ENCODE measurements at regions not wholly inside any gene's neighbourhood (a gene's known extent, or its start where the extent isn't known, plus 50 kb on each side); places are given as distances from the start of the nearest gene placed in this dataset.
"Not testable (repeated sequence)": the region's sequence is repeated elsewhere in the genome, so short reads cannot be mapped to it uniquely, and the experiment has no call there.

- DNase-seq: no peak
Observed at GRCh38 chr9:85487872-85488271, 253.9 kb downstream of the AGTPBP1 start.

DNA sequence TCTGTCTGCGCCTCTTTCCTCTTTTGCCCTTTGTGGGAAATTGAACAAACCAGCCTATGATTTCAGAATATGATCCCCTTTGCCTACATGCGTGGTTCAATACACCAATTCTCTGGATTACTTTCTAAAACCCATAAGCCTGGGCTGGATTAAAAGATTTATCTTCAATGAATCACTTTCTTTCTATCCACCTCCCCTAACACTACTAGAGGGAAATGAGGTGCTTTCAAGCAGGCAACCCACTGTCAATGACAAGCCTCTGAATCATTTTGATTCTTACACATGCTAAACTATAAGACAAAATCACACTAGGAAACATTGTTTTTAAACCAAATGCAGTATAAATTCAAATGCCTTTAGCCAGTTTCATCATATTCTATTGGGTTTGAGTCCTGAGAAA, 257.5 kb downstream of the AGTPBP1 start:
- DNase-seq: no peak

DNA sequence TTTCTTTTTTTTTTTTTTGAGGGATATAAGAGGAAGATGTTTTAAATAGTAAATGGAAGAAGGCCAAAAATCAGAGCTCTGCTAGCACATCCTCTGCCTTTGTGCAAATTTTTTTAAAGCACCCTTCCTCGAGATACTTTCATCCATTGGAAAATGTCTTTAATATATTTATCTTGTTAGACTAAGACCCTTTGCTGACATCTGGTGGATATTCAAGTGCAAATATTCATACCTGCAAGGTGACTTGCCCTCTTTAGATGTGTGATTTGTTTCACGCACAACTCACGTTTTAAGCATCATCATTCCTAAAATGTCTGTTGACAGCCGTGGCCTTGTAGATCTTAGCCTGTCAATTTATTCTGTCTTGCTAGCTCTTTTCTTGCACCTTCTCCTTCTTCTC, 258.5 kb downstream of the AGTPBP1 start:
- no peak for DNase-seq

DNA sequence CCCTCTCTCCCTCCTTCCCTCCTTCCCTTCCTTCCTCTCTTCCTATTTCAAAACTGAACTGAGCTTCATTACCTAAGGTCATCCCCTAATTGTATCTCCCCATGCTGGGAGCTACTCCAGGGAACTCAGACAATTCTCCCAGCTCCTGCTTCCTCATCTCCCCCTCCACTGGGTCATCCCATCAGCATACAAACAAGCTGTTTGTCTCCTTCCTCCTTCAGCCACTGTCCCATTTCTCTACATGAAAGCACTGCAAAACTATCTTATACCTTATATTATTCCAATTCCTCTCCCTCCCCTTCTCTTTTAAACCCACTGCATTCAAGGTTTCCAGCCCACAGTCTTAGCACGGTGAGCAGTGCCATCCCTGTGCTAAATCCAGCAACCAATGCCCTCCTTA, 262.4 kb downstream of the AGTPBP1 start:
- DNase-seq: no peak

GRCh38 chr9:85478847-85479246, 262.9 kb downstream of the AGTPBP1 start:
- no peak for DNase-seq

DNA sequence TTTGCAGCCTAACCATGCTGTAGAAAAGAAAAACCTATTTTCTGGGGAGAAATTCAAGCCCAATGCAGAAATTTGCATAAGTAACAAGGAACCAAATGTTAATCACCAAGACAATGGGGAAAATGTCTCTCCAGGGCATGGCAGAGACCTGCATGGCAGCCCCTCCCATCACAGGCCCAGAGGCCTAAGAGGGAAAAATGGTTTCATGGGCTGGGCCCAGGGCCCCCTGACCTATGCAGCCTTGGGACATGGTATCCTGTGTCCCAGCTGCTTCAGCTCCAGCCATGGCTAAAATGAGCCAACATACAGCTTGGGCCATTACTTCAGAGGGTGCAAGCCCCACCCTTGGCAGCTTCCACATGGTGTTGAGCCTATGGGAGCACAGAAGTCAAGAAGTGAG, 266.9 kb downstream of the AGTPBP1 start:
- not testable (repeated sequence) for DNase-seq

DNA sequence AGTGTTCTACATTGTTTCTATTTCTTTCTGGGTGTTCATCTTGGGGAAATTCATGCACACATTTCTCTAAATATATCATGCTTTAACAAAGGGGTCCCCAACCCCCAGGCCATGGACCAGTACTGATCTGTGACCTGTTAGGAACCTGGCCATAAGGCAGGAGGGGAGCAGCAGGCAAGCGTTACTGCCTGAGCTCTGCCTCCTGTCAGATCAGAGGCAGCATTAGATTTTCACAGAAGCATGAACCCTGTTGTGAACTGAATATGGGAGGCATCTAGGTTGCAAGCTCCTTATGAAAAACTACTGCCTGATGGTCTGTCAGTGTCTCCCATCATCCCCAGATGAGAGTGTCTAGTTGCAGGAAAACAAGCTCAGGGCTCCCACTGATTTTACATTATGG, 270.0 kb downstream of the AGTPBP1 start:
- DNase-seq: no peak

DNA sequence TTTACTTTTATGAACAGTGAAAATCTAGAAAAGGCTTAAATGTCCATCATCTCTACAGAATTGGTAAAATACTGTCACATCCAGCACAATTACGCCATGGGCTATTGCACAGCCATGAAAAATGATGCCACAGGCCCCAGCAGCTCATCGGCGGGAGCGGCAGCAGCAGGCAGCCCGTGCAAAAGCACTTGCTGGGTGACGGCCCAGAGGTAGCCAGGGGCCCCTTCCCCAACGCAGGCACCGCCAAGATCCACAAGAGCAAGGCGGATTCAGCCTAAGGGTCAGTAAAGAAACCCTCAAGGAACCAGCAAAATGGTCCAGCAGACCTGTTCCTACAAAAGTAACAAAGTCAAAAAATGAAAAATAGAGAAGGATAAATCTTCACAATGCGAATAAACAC, 272.7 kb downstream of the AGTPBP1 start:
- no peak for DNase-seq

- no peak for DNase-seq
Observed at GRCh38 chr9:85466834-85467233, 274.9 kb downstream of the AGTPBP1 start.

DNA sequence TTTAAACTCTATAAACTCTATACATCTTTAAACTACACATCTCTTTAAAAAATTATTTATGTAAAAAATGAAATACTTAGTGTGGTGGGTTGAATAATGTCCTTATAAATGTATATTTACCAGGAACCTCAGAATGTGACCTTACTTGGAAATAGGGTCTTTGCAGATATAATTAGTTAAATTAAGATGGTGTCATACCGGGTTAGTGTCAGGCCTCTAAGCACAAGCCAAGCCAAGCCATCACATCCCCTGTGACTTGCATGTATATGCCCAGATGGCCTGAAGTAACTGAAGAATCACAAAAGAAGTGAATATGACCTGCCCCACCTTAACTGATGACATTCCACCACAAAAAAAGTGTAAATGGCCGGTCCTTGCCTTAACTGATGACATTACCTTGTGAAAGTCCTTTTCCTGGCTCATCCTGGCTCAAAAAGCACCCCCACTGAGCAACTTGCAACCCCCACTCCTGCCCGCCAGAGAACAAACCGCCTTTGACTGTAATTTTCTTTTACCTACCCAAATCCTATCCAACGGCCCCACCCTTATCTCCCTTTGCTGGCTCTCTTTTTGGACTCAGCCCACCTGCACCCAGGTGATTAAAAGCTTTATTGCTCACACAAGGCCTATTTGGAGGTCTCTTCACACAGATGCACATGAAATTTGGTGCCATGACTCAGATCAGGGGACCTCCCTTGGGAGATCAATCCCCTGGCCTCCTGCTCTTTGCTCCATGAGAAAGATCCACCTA, 283.5 kb downstream of the AGTPBP1 start:
- not testable (repeated sequence) for DNase-seq

- no peak for DNase-seq
Observed at GRCh38 chr9:85453850-85454249, 287.9 kb downstream of the AGTPBP1 start.

DNA sequence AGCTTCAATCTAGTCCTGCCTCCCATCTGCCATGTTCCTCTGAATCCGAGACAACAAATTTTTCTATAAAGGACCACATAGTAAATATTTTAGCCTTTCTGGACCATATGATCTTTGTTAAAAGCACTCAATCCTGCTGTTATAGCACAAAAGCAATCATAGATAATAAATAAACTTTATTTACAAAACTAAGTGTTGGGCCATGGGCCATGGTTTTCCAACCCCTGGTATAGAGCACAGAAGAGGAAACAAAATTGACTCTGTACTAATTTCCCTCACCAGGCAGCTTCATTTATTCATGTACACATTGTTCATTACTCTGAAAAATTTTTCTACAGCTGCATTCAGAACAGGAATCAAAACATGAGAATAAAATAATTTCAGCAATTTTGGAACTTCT, 288.9 kb downstream of the AGTPBP1 start:
- no peak for DNase-seq

DNA sequence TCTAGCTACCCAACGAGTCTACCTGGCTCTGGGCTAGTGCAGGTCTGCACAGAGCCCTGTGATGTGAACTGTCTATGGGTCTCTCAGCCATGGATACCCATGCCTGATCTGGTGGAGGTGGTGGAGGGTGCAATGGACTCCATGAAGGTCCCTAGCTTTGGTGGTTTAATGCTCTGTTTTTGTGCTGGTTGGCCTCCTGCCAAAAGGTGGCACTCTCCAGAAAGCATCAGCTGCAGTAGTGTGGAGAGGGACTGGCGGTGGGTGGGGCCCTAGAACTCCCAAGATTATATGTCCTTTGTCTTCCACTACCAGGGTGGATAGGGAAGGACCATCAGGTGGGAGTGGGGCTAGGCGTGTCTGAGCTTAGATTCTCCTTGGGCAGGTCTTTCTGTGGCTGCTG, 290.1 kb downstream of the AGTPBP1 start:
- no peak for DNase-seq

DNA sequence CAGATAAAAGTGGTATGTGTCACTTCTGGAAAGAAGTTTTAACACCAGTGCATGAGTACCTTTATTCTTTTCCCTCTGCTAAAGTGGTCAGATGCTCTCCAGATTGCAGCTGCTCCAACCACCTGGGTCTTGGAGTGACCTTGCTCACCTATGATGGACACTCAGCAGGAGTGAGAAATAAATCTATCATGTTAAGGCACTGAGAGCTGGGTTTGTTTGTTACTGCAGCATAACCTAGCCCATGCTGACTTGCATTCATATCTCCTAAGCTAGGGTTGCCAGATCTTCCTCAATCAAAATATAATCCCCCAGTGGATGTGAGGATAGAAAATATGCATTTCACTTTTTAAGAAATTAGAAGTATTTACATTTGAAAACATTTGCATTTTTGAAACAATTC, 295.9 kb downstream of the AGTPBP1 start:
- DNase-seq: no peak

- no peak for DNase-seq
Observed at GRCh38 chr9:85444243-85444642, 297.5 kb downstream of the AGTPBP1 start.

GRCh38 chr9:85443190-85443598, 298.6 kb downstream of the AGTPBP1 start:
- DNase-seq: no peak

DNA sequence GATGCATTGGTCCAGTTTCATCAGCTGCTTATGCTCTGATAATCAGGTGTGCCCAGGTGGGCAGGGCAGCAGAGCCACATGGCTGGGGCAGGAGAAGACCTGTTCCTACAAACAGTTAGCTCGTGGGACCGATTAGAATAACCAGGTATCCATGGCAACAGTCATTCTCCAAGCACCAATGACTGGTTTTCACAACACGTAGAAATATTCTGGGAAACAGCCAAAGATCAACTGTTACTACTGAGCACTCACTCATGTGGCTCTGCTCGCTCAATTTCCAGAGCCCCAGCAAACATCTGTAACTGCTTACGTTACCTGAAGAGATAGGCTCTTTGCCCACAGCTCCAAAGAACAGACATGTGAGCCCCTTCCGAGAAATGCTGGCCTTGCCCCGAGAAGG, 302.0 kb downstream of the AGTPBP1 start:
- no peak for DNase-seq

DNA sequence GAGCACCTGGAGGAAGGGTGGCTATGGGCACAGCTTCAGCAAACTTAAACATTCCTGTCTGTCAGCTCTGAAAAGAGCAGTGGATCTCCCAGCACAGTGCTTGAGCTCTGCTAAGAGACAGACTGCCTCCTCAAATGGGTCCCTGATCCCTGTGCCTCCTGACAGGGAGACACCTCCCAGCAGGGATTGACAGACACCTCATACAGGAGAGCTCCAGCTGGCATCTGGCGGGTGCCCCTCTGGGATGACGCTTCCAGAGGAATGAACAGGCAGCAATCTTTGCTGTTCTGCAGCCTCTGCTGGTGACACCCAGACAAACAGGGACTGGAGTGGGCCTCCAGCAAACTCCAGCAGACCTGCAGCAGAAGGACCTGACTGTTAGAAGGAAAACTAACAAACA, 307.8 kb downstream of the AGTPBP1 start:
- not testable (repeated sequence) for DNase-seq

DNA sequence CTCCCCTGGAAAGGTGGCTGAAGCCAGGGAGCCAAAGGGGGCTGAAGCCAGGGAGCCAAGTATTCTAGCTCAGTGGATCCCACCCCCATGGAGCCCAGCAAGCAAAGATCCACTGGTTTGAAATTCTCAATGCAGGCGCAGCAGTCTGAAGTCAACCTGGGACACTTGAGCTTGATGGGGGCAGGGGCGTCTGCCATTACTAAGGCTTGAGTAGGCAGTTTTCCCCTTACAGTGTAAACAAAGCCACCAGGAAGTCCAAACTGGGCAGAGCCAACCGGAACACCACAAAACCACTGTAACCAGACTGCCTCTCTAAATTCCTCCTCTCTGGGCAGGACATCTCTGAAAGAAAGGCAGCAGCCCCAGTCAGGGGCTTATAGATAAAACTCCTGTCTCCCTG, 308.2 kb downstream of the AGTPBP1 start:
- DNase-seq: not testable (repeated sequence)

GRCh38 chr9:85433046-85433445, 308.7 kb downstream of the AGTPBP1 start:
- no peak for DNase-seq

- no peak for DNase-seq
Observed at GRCh38 chr9:85432599-85432998, 309.2 kb downstream of the AGTPBP1 start.

- DNase-seq: no peak
Observed at GRCh38 chr9:85431339-85432102, 310.2 kb downstream of the AGTPBP1 start.

- no peak for DNase-seq
Observed at GRCh38 chr9:85430659-85431338, 311.0 kb downstream of the AGTPBP1 start.

DNA sequence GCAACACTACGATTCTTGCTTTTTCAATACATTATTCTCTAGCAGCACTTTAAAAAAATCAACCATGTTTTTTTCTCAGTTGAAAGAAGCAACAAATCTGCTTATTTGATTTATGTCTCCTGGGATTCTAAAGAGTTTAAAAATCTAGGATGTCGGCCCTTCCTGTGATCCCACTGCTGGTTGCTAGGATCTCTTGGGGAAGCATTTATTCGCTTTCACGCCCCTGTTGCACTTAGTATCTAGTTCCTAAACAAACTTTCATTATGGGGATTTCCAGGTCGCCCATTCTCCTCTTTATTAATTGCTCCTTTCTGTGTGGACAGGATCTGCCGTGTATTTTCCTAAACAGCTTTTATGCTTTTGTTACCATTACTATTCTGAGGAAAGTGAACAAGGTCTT, 313.5 kb downstream of the AGTPBP1 start:
- no peak for DNase-seq
